Ureter (tissue), 1 donor: ENCODE measurements at regions not wholly inside any gene's neighbourhood (a gene's known extent, or its start where the extent isn't known, plus 50 kb on each side); places are given as distances from the start of the nearest gene placed in this dataset.
A peak's percentile ranks its signal among the peaks of the same experiment; 100 is the strongest.

ENCODE experiments used
- DNase-seq: peaks from one replicate; pipeline ENCODE4 v3.0.0-alpha.2; 2020; ENCODE audit warnings: low spot score
- donor health status: DM: yes; HTN: yes; CAD: no.

DNA sequence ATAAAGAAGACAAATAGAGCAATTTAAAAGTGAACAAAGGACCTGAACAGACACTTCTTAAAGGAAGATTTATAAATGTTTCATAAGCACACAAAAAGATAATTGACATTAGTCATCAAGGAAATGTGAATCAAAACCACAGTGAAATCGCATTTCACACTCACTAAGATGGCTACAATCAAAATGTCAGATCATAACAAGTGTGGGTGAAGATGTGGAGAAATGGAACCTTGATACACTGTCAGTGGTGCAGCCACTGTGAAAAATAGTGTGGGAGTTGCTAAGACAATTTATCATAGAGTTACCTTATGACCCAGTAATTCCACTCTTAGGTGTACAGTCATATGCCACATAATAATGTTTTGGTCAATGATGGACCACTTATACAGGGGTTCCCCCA is 54.5 kb upstream of the HTR4 start:
- no peak for DNase-seq

DNA sequence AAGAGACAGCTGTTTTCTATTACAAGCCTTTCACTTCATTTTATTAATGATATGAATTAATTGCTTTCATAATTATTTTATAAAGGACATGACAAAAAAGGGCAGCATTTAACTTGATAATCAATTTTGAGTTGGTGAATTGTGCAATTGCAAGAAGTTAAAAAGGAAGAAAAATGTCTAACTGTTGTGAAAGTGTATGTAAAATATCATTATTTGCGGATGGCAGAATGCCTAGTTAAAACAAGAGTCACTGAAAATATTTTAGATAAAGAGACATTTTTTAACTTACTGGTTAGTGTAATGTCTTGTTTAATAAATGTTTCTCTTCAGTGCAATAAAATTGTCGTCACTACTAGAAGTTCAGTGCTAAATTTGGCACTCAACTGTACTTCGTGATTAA is 57.6 kb upstream of the HTR4 start:
- no peak for DNase-seq

DNA sequence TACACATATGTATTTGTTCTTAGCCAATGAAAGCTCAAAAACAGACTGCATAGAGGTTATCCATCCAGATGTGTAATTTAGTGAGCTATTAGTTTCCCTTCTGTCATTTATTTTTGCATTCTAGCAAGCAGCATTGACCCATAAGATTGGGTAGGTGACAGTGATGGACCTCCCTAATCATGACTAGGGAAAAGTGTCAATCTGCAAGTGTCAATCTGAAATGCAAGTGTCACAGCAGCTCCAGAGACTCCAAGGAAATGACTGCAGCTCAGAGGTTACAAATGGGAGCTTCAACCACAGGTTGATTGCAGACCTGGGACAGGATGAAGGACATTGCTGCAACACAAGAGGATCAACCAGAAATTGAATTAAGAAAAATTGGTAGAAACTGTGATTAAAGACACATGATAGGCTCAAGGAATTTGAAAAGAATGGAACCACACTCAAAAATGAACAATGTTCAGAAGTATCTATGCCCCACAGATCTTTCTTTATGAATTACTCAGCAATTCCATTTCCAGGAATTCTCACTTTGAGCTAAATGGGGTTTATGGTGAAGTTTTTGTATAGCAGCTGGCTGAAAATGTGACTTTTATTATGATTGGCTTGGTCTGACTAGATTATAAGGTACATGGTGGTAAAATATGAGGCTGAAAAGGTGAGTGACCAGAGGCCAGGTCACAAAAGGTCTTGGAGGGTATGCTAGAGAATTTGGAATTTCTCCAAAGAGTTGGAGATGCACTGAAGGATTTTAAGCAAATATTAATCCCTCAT is 59.6 kb upstream of the HTR4 start:
- no peak for DNase-seq

DNA sequence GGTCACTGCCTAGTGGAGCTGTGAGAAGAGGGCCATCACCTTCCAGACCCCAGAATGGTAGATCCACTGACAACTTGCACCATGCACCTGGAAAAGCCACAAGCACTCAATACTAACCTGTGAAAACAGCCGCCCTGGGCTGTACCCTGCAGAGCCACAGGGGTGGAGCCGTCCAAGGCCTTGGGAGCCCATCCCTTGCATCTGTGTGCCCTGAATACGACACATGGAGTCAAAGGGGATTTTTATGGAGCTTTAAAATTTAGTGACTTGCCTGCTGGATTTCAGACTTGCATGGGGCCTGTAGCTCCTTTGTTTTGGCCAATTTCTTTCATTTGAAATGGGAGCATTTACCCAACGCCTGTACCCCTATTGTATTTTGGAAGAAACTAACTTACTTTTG is 62.4 kb upstream of the HTR4 start:
- DNase-seq = no peak

DNA sequence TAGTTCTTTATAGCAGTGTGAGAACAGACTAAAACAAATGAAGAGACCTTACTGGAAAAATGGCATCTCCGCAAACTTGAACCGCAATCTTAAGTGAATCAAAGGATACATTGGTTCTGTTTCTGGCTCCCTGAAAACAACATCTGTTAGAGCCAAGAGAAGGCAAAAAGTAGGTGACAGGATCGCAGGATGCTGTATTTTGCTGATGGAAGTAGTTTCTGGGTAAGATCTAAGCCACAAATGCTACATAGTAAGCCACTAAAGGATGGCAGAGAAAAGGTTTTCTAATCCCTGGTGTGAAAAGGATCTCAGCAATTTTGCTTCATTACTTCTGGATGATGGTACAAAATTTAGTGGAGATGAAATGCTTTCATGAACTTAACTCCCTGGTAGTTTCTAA is 63.3 kb upstream of the HTR4 start:
- no peak for DNase-seq

DNA sequence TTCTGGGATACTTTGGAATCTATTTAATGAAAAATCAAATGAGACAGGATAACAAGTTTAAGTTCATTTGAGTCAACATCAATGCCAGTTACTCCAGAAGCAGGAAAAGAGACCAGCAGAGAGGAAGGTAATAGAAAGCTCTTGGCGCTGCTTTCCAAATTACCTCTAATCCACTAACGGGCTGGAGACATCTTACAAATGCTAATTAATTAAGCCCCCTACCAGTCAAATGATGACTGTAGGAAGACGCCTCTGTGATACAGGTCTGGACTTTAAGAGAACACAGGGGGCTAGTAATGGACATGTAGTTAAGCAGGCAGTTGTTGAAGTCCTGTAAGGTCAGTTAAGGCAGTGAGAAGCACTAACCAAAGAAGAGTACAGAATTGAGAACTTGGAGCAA is 65.3 kb upstream of the HTR4 start:
- no peak for DNase-seq

DNA sequence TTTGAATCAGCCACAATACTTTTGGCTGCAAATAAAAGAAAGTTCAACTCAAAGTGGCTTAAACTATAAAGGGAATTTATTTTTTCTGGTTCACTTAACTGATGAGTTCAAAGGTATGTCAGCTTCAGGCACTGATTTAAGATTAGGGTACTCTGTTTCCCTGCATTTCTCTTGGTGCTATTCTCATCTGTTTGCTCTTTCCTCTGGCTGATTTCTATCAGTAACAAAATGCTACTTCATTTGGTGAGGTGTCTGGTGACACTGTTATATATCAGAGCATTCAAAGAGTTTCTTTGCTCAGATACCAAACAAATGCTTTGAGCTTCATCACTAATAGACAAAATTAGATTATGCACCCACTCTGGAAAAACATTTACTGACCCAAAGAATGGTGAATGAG is 65.9 kb upstream of the HTR4 start:
- no peak for DNase-seq

DNA sequence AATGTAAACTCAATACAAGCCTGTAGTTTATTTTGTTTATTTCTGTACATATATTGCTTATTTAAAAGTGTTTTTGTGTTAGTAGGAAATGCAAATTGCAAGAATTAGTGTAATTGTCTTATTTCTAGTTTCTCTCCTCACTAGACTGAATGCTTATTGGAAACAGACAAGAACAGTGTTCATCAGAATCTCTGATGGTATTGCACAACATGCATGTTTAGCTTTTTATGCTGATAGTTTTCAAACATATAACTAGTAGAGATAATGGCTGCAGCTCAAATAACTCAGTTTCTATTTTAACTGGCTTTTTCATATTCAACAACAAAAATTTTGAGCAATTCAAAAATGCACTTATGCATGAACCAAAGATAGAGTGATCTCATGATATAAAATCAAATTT is 68.8 kb upstream of the HTR4 start:
- no peak for DNase-seq

DNA sequence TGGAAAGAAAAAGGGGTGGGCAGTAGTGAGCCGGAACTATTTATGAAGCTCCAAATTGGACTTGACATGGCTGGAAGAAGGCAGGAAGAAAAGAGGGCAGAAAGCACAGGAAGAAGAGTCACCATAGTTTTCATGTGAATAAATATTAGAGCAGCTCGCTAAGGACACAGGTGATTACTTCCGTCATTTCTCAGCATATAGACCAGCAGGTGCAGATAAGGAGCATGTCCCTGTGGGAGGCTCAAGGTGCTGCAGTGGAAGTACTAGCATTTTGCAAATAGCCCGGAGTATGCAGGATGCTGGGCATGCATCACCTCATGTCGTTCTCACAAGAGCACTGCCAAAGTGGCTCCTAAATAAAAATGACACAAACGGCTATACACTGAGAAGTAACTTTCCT is 71.3 kb upstream of the HTR4 start:
- DNase-seq = no peak

DNA sequence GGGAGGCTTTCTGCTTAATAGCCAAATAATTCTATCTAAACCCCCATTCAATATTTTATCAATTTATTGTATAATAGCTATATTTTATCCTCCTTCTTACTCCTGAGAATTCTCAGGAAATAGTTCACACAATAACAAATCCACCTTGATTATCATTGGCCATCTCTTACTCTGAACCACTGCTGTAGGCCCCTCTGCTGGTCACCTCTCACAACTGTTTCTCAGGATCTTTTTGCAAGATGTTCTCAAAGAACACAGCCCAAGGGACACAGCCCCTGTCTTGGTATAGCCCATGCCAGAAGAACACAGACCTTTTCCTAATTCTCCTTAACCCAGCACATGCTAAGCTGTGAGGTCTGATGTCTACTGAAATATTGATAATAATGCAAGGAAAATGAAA is 74.9 kb upstream of the HTR4 start:
- DNase-seq = no peak

DNA sequence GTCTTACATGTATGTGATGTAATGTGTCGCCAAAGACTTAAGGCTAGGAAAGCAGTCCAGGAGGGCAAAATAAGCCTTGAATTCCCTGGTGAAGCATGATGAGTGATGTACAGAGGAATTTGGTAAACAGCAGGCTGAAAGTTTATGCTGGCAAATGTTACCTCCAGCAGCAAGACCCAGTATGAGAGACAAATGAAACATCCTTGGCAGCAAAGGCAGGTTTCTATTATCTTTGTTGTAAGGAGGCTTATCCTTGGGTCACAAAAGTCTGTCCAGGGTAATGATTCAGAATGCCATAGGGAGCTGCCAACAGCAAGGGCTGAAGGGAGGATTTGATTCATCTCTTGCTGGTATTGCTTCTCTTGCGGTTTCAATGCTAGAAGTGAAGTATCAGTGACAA is 75.9 kb upstream of the HTR4 start:
- DNase-seq = no peak

DNA sequence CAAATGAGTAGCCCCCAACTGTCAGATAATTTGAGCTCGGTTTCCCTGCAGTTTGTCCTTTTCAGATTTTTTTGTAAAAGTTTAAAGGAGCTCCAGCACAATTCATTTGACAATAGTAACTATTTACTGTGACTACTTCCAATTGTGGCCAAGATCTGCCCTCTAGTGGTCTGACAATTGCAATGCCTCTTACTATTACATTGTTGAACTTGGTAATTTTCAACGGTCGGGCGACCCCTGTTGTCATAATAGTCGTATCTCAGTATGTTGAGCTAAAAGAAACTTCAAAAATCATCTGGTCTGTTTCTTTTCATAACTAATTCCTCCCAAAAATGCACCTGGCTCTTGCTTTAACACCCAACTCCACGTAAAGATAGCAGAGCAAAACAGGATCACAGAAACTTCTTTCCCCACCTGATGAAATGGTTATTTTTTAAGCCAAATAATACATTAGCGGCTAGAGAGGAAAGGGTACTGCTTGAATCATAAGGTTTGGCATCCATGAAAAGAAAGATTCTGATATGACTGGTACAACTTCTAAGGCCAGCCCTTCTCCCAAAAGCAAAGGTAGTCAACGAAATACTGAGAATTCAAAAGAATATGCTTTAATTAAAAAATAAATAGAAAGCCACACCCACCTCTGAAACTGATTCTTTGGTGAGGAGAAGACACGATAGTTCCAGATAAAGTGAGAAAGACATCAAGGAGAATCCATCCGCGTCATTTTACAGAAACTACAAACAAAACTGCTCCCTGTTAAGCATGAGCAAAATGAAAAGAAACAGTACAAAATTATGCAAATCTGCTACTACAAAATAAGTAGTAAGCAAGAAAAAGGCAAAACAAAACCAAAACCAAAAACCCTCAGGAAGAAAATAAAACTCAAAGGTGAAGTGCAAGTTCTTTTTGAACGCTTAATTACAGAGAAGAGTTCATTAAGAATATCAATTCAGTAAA is 76.9 kb upstream of the HTR4 start:
- DNase-seq = peak; percentile 83

DNA sequence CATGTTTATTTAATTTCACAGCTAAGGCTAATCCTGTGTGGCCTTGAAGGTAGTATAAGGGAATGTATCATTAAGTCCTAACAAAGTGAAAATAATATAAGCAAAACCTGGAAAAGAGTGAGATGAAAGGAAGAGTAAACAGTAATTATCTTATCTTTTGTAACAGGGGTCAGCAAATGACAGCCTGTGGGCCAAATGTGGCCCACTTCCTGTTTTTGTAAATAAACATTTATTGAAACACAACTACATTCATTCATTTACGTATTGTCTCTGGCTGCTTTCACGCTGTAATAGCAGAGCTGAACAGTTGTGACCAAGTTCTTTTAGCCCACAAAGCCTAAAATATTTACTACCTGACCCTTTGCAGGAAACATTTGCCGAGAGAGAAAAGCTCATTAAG is 78.4 kb upstream of the HTR4 start:
- DNase-seq = no peak

DNA sequence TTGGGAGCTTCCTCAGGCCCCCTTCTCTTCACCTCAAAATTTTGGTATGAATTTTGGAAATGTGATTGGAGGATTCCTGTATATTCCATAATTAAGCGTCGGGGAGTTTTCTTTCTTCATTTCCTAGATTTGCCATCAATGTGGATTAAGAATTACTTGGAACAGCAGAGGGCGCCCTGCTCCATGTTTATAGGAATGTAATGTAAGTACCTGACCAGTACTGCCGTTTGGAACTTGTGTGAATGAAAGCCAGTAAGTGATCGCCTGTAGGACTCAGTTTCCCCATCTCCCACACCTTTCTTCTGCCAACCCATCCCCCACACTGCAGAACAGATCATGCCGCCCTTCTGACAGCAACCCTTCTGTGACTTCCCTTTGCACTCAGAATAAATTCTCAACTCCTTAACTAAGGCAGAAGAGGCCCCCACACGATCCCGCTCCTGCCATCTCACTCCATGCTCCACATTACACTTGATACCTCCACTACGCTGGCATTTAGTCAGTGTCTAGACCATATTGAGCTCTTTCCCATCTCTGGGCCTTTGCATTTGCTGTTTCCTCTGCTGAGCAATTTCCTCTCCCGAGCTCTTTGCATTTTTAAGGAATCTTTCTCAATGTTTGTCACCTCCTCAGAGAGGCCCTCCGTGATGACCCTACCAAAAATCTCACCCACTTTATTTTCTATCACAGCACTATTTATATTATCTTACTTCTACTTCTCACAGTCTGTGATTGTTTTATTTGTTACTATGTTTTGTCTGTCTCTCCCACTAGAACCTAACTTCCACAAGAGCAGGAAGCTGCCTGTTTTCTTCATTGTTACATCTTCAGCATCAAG is 79.5 kb upstream of the HTR4 start:
- DNase-seq = peak; percentile 85

DNA sequence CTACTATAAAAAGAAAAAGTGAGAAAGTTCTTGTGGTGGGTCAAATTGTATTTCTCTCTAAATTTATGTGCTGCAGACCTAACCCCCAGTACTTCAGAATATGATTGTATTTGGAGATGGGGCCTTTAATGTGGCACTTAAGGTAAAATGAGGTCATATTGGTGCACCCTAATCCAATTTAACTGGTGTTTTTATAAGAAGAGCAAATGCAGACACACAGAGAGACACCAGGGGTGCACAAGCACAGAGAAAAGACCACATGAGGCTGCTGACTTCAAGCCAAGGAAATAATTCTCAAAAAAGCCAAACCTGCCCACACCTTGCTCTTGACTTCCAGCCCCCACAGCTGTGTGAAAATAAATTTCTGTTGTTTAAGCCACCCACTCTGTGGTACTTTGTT is 80.2 kb upstream of the HTR4 start:
- no peak for DNase-seq

DNA sequence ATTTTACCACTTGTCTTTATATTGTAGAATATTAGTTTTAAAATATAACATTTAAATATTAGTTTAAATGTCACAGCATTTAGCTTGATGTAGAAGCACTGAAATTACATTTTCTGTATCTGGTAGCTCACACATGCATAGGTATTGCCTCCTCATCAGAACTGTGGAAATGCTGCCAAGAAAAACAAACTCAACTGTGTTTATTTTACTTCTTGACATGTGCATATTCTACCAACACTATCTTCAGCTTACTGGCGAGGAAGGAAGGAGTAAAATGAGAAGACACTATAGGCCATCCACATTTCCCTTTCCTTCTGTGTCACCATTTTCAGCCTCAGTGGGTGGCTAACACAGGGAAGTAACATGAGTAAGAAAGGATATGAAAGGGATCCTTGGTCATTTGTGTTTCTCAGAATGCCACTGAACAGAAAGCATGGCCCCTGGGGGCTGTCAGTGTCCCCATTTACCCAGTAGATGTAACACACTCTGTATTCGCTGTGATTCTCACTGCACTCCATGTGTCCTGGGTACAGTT is 81.0 kb upstream of the HTR4 start:
- DNase-seq = no peak

DNA sequence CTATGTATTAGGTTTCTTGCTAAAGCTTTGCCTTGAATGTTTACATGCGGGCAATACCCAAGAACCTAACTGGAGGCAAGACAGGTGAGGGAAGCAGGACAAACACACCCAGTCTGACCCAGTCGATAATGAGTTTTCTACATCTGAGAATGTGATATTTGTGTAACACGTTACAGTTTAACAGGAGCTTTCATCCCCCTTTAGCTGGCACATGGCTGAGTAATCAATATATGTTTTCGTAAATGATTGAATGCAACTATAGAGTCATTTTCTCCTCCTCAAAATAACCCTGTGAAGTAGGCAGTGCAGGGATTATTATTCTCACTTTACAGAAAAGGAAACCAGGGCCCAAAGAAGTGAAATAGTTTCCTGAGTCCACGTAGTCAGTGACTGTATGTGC is 84.7 kb upstream of the HTR4 start:
- DNase-seq = no peak

DNA sequence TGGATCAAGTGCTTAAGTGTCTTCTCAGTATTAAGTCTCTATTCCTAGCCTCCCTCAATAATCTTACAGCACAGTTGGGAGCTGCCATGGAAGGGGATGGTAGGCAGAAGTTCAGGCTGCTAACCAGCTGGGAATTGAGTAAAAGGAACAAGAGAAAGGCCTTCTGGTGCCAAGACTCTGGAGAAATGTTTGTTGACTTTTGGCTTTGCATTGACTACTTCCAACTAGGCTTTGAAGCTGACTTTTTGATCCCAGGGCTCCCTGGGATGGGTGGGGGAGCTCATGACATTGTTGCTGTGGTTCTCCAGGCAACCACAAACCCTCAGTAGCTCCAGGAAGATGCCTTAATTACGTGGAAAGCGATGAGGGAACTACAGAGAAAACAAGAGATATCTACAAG is 85.2 kb upstream of the HTR4 start:
- DNase-seq = no peak

DNA sequence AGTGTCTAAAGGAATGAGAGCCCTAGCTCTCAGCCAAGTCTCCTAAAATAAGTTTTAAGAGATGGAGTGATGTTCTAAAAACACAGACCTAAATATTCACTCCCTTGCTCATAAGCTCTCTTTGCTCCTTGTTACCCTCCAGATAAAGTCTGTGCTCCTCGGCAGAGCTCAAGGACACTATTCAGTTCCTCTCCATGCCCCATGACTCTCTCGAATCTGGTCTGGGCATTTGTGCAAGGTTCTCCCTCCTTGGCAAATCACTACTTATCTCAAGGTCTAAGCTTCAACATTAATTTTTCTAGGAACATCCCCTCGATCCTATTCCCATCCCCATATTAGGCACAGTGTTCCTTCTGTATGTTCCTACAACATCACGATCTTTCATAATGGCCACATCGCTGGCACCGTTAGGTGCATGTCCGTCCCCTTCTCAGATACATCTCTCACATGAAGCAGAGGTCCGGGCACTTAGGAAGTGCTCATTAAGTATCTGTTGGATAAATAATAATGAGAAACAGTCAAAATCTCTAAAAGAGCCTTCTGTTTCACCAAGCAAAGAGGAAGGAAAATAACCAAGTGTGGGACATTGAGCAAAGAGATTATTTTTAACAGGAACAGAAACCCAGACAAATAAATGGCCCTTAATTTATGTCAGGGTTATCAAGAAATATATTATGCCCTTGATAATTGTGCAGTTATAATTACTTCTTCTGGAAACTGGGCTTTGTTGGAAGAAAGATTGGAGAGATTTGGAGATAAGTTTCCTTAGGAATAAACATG is 85.9 kb upstream of the HTR4 start:
- DNase-seq = no peak

DNA sequence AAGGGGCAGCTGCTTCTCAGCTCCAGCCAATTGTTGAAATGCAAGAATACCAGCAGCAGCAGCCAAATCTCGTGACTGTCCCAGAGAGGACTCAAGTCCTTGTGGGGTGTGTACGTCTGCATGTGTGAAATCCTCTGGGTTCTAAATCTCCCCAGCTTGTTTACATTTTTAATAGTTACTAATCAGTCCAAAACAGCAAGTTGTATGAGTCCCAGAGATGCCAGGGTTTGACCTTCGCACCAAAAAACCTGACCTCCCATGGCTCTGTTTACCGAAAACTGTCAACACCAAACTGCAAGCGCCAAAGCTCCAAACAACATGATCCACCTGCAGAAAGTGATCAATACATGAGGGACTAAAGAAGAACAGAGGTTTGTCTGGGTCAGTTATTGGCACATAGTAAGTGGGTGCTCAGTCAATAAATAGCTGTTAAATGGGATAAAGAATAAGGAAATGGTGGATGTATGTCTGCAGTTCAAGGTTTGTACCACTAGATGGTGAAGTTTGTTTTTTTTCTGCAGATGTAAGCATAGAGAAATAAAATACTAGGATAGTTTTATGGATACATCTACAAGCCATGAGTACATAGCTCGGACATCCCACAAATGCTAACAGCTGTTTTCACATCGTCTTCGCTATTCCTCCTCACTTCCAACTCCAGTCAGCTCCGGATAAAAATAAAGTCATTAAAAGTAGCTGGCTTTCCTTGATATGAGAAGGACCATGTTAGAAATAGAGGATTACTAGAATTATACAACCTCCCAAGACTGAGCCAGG is 85.3 kb upstream of the ADRB2 start:
- DNase-seq = no peak
